SK-N-SH (cell line): ENCODE measurements at regions not wholly inside any gene's neighbourhood (a gene's known extent, or its start where the extent isn't known, plus 50 kb on each side); places are given as distances from the start of the nearest gene placed in this dataset.

ENCODE experiments used
- CTCF ChIA-PET: fragments of 300-600, 350-600 bp; formaldehyde crosslinking; extraction: SDS; loops from one replicate; lab custom pipeline; 2021; lab: Yijun Ruan, JAX
- POLR2A ChIA-PET: fragments of 350-600 bp; sonication (Branson Sonifier 250); formaldehyde crosslinking; extraction: SDS; loops from one replicate; lab custom pipeline; 2020; ENCODE audit warnings: antibody characterized with exemption, inconsistent platforms; lab: Yijun Ruan, JAX
- DNase-seq: peaks from one replicate; pipeline ENCODE4 v3.0.0; 2012
- H2AFZ ChIP-seq: fragments of 200-600 bp; sonication (generic); 2 replicates; pipeline ENCODE4 v1.8.1; 2016; ENCODE audit warnings: antibody characterized with exemption, mild to moderate bottlenecking, low read depth
- H3F3A ChIP-seq: fragments of 200-600 bp; sonication (generic); replicated peaks from 2 replicates; pipeline ENCODE3; 2016; ENCODE audit warnings: antibody characterized with exemption, mild to moderate bottlenecking; ENCODE audit not compliant: insufficient read depth
- H3K27ac ChIP-seq, 2 experiments: fragments of 200-500 bp in 1 of 2; fragments of 200-600 bp in 1 of 2; sonication (Bioruptor generic) in 1 of 2; sonication (generic), shearing (Covaris generic) in 1 of 2; 2 replicates each; pipeline versions ENCODE4 v1.5.1 to v1.6.1; 2014 to 2016; ENCODE audit warnings: low read depth in 2 of 2, inconsistent platforms in 1 of 2, low read length in 1 of 2, mild to moderate bottlenecking in 1 of 2, mixed read lengths in 1 of 2
- H3K27me3 ChIP-seq: fragments of 200-600 bp; sonication (generic), shearing (Covaris generic); 2 replicates; pipeline ENCODE4 v1.6.1; 2016; ENCODE audit warnings: mixed run types; ENCODE audit not compliant: insufficient read depth
- H3K36me3 ChIP-seq, 2 experiments: fragments of 200-500 bp in 1 of 2; fragments of 200-600 bp in 1 of 2; sonication (Bioruptor generic) in 1 of 2; sonication (generic) in 1 of 2; replicated peaks in 1 of 2; 2 replicates each; pipeline versions ENCODE3 to v1.5.1; 2014 to 2016; ENCODE audit warnings: low read length in 1 of 2, mild to moderate bottlenecking in 1 of 2; ENCODE audit not compliant: insufficient read depth in 2 of 2, control insufficient read depth in 1 of 2
- H3K4me1 ChIP-seq, 2 experiments: fragments of 200-500 bp in 1 of 2; fragments of 200-600 bp in 1 of 2; sonication (Bioruptor generic) in 1 of 2; sonication (generic), shearing (Covaris generic) in 1 of 2; 2 replicates each; pipeline versions ENCODE4 v1.5.1 to v1.6.1; 2014 to 2016; ENCODE audit warnings: low read depth in 1 of 2, low read length in 1 of 2, mixed run types in 1 of 2; ENCODE audit not compliant: insufficient read depth in 2 of 2, control insufficient read depth in 1 of 2
- H3K4me2 ChIP-seq: fragments of 200-600 bp; sonication (generic), shearing (Covaris generic); 2 replicates; pipeline ENCODE4 v1.6.1; 2017; ENCODE audit warnings: mixed run types
- H3K4me3 ChIP-seq, 2 experiments: fragments of 200-500 bp in 1 of 2; fragments of 200-600 bp in 1 of 2; sonication (Bioruptor generic) in 1 of 2; sonication (generic), shearing (Covaris generic) in 1 of 2; 2 replicates each; pipeline versions ENCODE4 v1.5.1 to v1.8.1; 2014 to 2016; ENCODE audit warnings: low read depth in 2 of 2, inconsistent platforms in 1 of 2, low read length in 1 of 2, mild to moderate bottlenecking in 1 of 2, mixed read lengths in 1 of 2, moderate library complexity in 1 of 2
- H3K79me2 ChIP-seq: fragments of 200-600 bp; sonication (generic); 2 replicates; pipeline ENCODE4 v1.8.1; 2017; ENCODE audit warnings: mild to moderate bottlenecking; ENCODE audit not compliant: insufficient read depth
- H3K9ac ChIP-seq: fragments of 200-600 bp; sonication (generic); 2 replicates; pipeline ENCODE4 v1.6.1; 2017; ENCODE audit warnings: mixed run types
- H3K9me2 ChIP-seq: fragments of 200-600 bp; sonication (generic); 2 replicates; pipeline ENCODE4 v1.6.1; 2017; ENCODE audit warnings: mixed run types
- H3K9me3 ChIP-seq: fragments of 200-600 bp; sonication (generic); 2 replicates; pipeline ENCODE4 v1.6.1; 2017; ENCODE audit warnings: mixed run types, mild to moderate bottlenecking, moderate library complexity
- H4K20me1 ChIP-seq: fragments of 200-600 bp; sonication (generic); 2 replicates; pipeline ENCODE4 v1.6.1; 2017; ENCODE audit warnings: mild to moderate bottlenecking, mixed run types; ENCODE audit not compliant: insufficient read depth
- FOXM1 ChIP-seq: IDR thresholded peaks from 2 replicates; pipeline ENCODE4 v1.4.0; 2012; ENCODE audit warnings: low read depth, mild to moderate bottlenecking
- IRF3 ChIP-seq: fragments of 150-350 bp; IDR thresholded peaks from 2 replicates; pipeline ENCODE4 v1.6.1; 2016; ENCODE audit warnings: mild to moderate bottlenecking, low read depth, low read length
- MEF2A ChIP-seq: IDR thresholded peaks from 2 replicates; pipeline ENCODE4 v1.4.0; 2012; ENCODE audit warnings: low read depth, borderline replicate concordance
- NRF1 ChIP-seq: IDR thresholded peaks from 2 replicates; pipeline ENCODE4 v1.6.1; 2012; ENCODE audit warnings: low read depth, mild to moderate bottlenecking, low read length
- RAD21 ChIP-seq: IDR thresholded peaks from 2 replicates; pipeline ENCODE4 v1.6.1; 2012; ENCODE audit warnings: mild to moderate bottlenecking, low read length
- RFX5 ChIP-seq: IDR thresholded peaks from 2 replicates; pipeline ENCODE4 v1.6.1; 2012; ENCODE audit warnings: mild to moderate bottlenecking, improper control_type of control experiment, low read length
- USF2 ChIP-seq: fragments of 150-350 bp; IDR thresholded peaks from 2 replicates; pipeline ENCODE4 v1.6.1; 2017; ENCODE audit warnings: antibody characterized with exemption, low read length, low read depth, borderline replicate concordance
- WGBS: methylation state at CpG from one replicate; pipeline ENCODE4 v1.1.6; 2017; ENCODE audit warnings: low lambda C conversion rate; 5-methylcytosine and 5-hydroxymethylcytosine counted together
- TF ChIP-seq, protein P1 (sequence below): IDR thresholded peaks from 2 replicates; pipeline ENCODE4 v1.4.0; 2012; ENCODE audit warnings: low read depth, borderline replicate concordance
- TF ChIP-seq, protein P2 (sequence below): IDR thresholded peaks from 2 replicates; pipeline ENCODE4; 2012
- TF ChIP-seq, protein P3 (sequence below): fragments of 200-600 bp; sonication (generic); IDR thresholded peaks from 2 replicates; pipeline ENCODE4 v1.6.1; 2017; ENCODE audit warnings: antibody characterized with exemption, mild to moderate bottlenecking, moderate library complexity

GRCh38 chr13:79966059-79966458, 374.9 kb downstream of the SPRY2 start:
- no peak overlapping the region for H3K4me3 ChIP-seq
- H3K4me1 ChIP-seq: no peaks in the 10 kb centered on the region
- H3K9ac ChIP-seq: no peak overlapping the region
- 95% methylated on average over 3 of the region's 3 CpGs for WGBS
- H4K20me1 ChIP-seq: no peaks in the 10 kb centered on the region
- H3K9me3 ChIP-seq: no peaks in the 10 kb centered on the region
- H3K9me2 ChIP-seq: no peaks in the 10 kb centered on the region
- TF ChIP-seq, protein P1, sequence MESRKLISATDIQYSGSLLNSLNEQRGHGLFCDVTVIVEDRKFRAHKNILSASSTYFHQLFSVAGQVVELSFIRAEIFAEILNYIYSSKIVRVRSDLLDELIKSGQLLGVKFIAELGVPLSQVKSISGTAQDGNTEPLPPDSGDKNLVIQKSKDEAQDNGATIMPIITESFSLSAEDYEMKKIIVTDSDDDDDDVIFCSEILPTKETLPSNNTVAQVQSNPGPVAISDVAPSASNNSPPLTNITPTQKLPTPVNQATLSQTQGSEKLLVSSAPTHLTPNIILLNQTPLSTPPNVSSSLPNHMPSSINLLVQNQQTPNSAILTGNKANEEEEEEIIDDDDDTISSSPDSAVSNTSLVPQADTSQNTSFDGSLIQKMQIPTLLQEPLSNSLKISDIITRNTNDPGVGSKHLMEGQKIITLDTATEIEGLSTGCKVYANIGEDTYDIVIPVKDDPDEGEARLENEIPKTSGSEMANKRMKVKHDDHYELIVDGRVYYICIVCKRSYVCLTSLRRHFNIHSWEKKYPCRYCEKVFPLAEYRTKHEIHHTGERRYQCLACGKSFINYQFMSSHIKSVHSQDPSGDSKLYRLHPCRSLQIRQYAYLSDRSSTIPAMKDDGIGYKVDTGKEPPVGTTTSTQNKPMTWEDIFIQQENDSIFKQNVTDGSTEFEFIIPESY: no peak
- TF ChIP-seq FOXM1 (no peak), RAD21 (no peak), MEF2A (no peak), USF2 (no peak), NRF1 (no peak)
- ChIA-PET POLR2A (no interaction called here), CTCF (no interaction called here)
- no peak for DNase-seq
- no peaks in the 10 kb centered on the region for H3K27me3 ChIP-seq
- no peaks in the 10 kb centered on the region for H3K36me3 ChIP-seq
- H3K27ac ChIP-seq: no peak overlapping the region
- no peak overlapping the region for H2AFZ ChIP-seq
- H3K79me2 ChIP-seq: no peaks in the 10 kb centered on the region
- H3F3A ChIP-seq: peaks cover 4% of the 10 kb centered on the region
- H3K4me2 ChIP-seq: no peak overlapping the region

- DNase-seq: no peak
- TF ChIP-seq IRF3 (no peak), RFX5 (no peak)
- TF ChIP-seq, protein P2, sequence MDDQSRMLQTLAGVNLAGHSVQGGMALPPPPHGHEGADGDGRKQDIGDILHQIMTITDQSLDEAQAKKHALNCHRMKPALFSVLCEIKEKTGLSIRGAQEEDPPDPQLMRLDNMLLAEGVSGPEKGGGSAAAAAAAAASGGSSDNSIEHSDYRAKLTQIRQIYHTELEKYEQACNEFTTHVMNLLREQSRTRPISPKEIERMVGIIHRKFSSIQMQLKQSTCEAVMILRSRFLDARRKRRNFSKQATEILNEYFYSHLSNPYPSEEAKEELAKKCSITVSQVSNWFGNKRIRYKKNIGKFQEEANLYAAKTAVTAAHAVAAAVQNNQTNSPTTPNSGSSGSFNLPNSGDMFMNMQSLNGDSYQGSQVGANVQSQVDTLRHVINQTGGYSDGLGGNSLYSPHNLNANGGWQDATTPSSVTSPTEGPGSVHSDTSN: no peak
- TF ChIP-seq, protein P3, sequence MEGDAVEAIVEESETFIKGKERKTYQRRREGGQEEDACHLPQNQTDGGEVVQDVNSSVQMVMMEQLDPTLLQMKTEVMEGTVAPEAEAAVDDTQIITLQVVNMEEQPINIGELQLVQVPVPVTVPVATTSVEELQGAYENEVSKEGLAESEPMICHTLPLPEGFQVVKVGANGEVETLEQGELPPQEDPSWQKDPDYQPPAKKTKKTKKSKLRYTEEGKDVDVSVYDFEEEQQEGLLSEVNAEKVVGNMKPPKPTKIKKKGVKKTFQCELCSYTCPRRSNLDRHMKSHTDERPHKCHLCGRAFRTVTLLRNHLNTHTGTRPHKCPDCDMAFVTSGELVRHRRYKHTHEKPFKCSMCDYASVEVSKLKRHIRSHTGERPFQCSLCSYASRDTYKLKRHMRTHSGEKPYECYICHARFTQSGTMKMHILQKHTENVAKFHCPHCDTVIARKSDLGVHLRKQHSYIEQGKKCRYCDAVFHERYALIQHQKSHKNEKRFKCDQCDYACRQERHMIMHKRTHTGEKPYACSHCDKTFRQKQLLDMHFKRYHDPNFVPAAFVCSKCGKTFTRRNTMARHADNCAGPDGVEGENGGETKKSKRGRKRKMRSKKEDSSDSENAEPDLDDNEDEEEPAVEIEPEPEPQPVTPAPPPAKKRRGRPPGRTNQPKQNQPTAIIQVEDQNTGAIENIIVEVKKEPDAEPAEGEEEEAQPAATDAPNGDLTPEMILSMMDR: no peak
- H3K9me2 ChIP-seq: no peaks in the 10 kb centered on the region
- 92% methylated on average over 3 of the region's 3 CpGs for WGBS
- no peaks in the 10 kb centered on the region for H3F3A ChIP-seq
- CTCF ChIA-PET: interaction anchor here (1.0 to 1.2 kb wide), 2 partner anchors 10 to 27 kb away, joined by 4 read pairs; no protein-coding TSS in a partner anchor
- H2AFZ ChIP-seq: 0 out of 2 replicates have a peak overlapping the region, but pooled peaks have one; percentile 48
- no peaks in the 10 kb centered on the region for H3K36me3 ChIP-seq
- no peak overlapping the region for H3K9ac ChIP-seq
- no peak overlapping the region for H3K27ac ChIP-seq
- POLR2A ChIA-PET: no interaction called here
- H3K9me3 ChIP-seq: peaks cover 4% of the 10 kb centered on the region; the same call in 1 of the 2 replicates
- H3K27me3 ChIP-seq: no peaks in the 10 kb centered on the region
- H3K4me3 ChIP-seq: no peak overlapping the region
- no peaks in the 10 kb centered on the region for H3K4me1 ChIP-seq
- no peaks in the 10 kb centered on the region for H4K20me1 ChIP-seq
- no peaks in the 10 kb centered on the region for H3K79me2 ChIP-seq
- no peak overlapping the region for H3K4me2 ChIP-seq
These were observed 394.4 kb downstream of the SPRY2 start for GRCh38 chr13:79946556-79946955.
